HepG2 (cell line): ENCODE measurements at regions not wholly inside any gene's neighbourhood (a gene's known extent, or its start where the extent isn't known, plus 50 kb on each side); places are given as distances from the start of the nearest gene placed in this dataset.

Experiments
- ATAC-seq: fragments of 200-7000 bp; cut with Tn5 transposase; 3 replicates; pipeline ENCODE4 v1.9.1; 2020; ENCODE audit warnings: mild to moderate bottlenecking, moderate library complexity
- BruUV-seq: library from RNA; stranded (reverse); fragments of 400-500 nt; replicated peaks from 2 replicates; lab custom pipeline; 2021; lab: Mats Ljungman, UMichigan
- CTCF ChIA-PET: fragments of 300-600 bp; formaldehyde crosslinking; extraction: SDS; loops from one replicate; lab custom pipeline; 2021; ENCODE audit warnings: low total read pairs, inconsistent platforms, low intra/inter-chr PET ratio; lab: Yijun Ruan, JAX
- POLR2A ChIA-PET: fragments of 350-600 bp; sonication (Branson Sonifier 250); formaldehyde crosslinking; loops from one replicate; lab custom pipeline; 2020; ENCODE audit warnings: antibody characterized with exemption, inconsistent platforms; lab: Yijun Ruan, JAX
- DNase-seq: peaks from one replicate; pipeline ENCODE4 v3.0.0-alpha.2; 2015; ENCODE audit warnings: low spot score
- FAIRE-seq: peaks from 3 replicates; lab custom pipeline; 2011; peaks lifted over from hg19 to GRCh38; lab: Jason Lieb, UNC
- H2AFZ ChIP-seq: one replicate; pipeline ENCODE4 v1.6.1; 2011; ENCODE audit warnings: low read length, inconsistent platforms
- H3K27ac ChIP-seq: fragments of 300-600 bp; 3 replicates; pipeline ENCODE4 v1.8.0; 2011; ENCODE audit warnings: mixed run types, mild to moderate bottlenecking, mixed read lengths, low read length, inconsistent platforms; ENCODE audit not compliant: insufficient read depth; ENCODE audit errors: extremely low read length
- H3K27me3 ChIP-seq, 2 experiments: fragments of 200-600 bp in 1 of 2; 2 replicates in 1 of 2; 3 replicates in 1 of 2; pipeline versions ENCODE4 v1.6.0 to v1.8.0; 2011; ENCODE audit warnings: low read length in 2 of 2, mild to moderate bottlenecking in 2 of 2, moderate library complexity in 2 of 2, inconsistent platforms in 1 of 2; ENCODE audit not compliant: insufficient read depth in 2 of 2, control insufficient read depth in 1 of 2
- H3K36me3 ChIP-seq, 2 experiments: fragments of 200-600 bp in 1 of 2; replicated peaks in 1 of 2; 2 replicates in 1 of 2; 3 replicates in 1 of 2; pipeline versions ENCODE4 v1.5.1 to v1.8.0; 2011; ENCODE audit warnings: low read length in 2 of 2, inconsistent platforms in 1 of 2; ENCODE audit not compliant: insufficient read depth in 2 of 2, control insufficient read depth in 1 of 2
- H3K4me1 ChIP-seq: 2 replicates; pipeline ENCODE4 v1.5.1; 2012; ENCODE audit warnings: low read length, inconsistent platforms; ENCODE audit not compliant: insufficient read depth
- H3K4me2 ChIP-seq: 2 replicates; pipeline ENCODE4 v1.6.0; 2011; ENCODE audit warnings: low read depth, low read length, inconsistent platforms
- H3K4me3 ChIP-seq, 3 experiments: fragments of 200-600 bp in 1 of 3; sonication (generic), shearing (Covaris generic) in 1 of 3; replicated peaks in 1 of 3; 2 replicates each; pipeline ENCODE4 v1.5.1; 2011 to 2016; ENCODE audit warnings: low read length in 3 of 3, inconsistent platforms in 2 of 3, low read depth in 2 of 3, mild to moderate bottlenecking in 2 of 3, control low read depth in 1 of 3, mixed read lengths in 1 of 3; ENCODE audit not compliant: insufficient read depth in 1 of 3
- H3K79me2 ChIP-seq: one replicate; pipeline ENCODE4 v1.6.1; 2011; ENCODE audit warnings: low read length, inconsistent platforms; ENCODE audit not compliant: insufficient read depth
- H3K9ac ChIP-seq: 2 replicates; pipeline ENCODE4 v1.6.0; 2011; ENCODE audit warnings: mild to moderate bottlenecking, low read depth, low read length, inconsistent platforms; ENCODE audit not compliant: insufficient read depth
- H3K9me3 ChIP-seq: 2 replicates; pipeline ENCODE4 v1.5.1; 2012; ENCODE audit warnings: mild to moderate bottlenecking, low read length
- H4K20me1 ChIP-seq: 2 replicates; pipeline ENCODE4 v1.6.0; 2011; ENCODE audit warnings: inconsistent platforms, mild to moderate bottlenecking, low read length, moderate library complexity; ENCODE audit not compliant: insufficient read depth
- ATF7-NPFF ChIP-seq: sonication (generic); formaldehyde crosslinking; IDR thresholded peaks from 2 replicates; pipeline ENCODE4 v1.8.1; 2023; ENCODE audit warnings: mild to moderate bottlenecking, low read depth, missing genetic modification reagents, moderate library complexity
- HMG20B ChIP-seq: conservative IDR thresholded peaks from 2 replicates; pipeline ENCODE4 v1.6.1; 2016; ENCODE audit warnings: missing genetic modification reagents, missing compliant biosample characterization
- KDM1A ChIP-seq: IDR thresholded peaks from 2 replicates; pipeline ENCODE4 v1.6.1; 2016; ENCODE audit warnings: missing compliant biosample characterization
- NFIB ChIP-seq: sonication (generic); formaldehyde crosslinking; IDR thresholded peaks from 2 replicates; pipeline ENCODE4 v1.9.0; 2021; ENCODE audit warnings: missing genetic modification reagents, mild to moderate bottlenecking, borderline replicate concordance
- PITX1 ChIP-seq: sonication (generic); formaldehyde crosslinking; IDR thresholded peaks from 2 replicates; pipeline ENCODE4 v1.5.1; 2020; ENCODE audit warnings: mild to moderate bottlenecking, missing genetic modification reagents
- SKI ChIP-seq: fragments of 450-650 bp; IDR thresholded peaks from one replicate; pipeline ENCODE4 v1.6.1; 2018; ENCODE audit warnings: mild to moderate bottlenecking; ENCODE audit not compliant: partially characterized antibody
- SP5 ChIP-seq: IDR thresholded peaks from 2 replicates; pipeline ENCODE4 v1.6.1; 2016; ENCODE audit warnings: low read depth, borderline replicate concordance
- YY1 ChIP-seq: IDR thresholded peaks from 2 replicates; pipeline ENCODE4 v1.6.1; 2011; ENCODE audit warnings: low read length, low read depth, moderate library complexity, mild to moderate bottlenecking; ENCODE audit not compliant: insufficient read depth, insufficient replicate concordance
- ZBTB42 ChIP-seq: sonication (generic); formaldehyde crosslinking; IDR thresholded peaks from 2 replicates; pipeline ENCODE4 v1.5.0; 2020; ENCODE audit warnings: mild to moderate bottlenecking, missing genetic modification reagents
- ZFP36 ChIP-seq: fragments of 150-350 bp; IDR thresholded peaks from 2 replicates; pipeline ENCODE4 v1.6.1; 2018; ENCODE audit warnings: borderline replicate concordance, low read length, low read depth; ENCODE audit not compliant: partially characterized antibody
- ZMYM3 ChIP-seq: sonication (generic); formaldehyde crosslinking; IDR thresholded peaks from 2 replicates; pipeline ENCODE4 v1.5.1; 2020; ENCODE audit warnings: mild to moderate bottlenecking, missing genetic modification reagents
- ZNF749 ChIP-seq: sonication (generic); formaldehyde crosslinking; IDR thresholded peaks from 2 replicates; pipeline ENCODE4 v1.8.0; 2022; ENCODE audit warnings: mild to moderate bottlenecking, missing genetic modification reagents, moderate library complexity, borderline replicate concordance
- ZNF768 ChIP-seq: sonication (generic); formaldehyde crosslinking; IDR thresholded peaks from 2 replicates; pipeline ENCODE4 v1.4.0; 2020; ENCODE audit warnings: missing genetic modification reagents
- WGBS: methylation state at CpG from one replicate; pipeline ENCODE4 v1.1.6; 2017; ENCODE audit warnings: low lambda C conversion rate; 5-methylcytosine and 5-hydroxymethylcytosine counted together
- in situ Hi-C: cut with HindIII; loops from 2 replicates; pipeline ENCODE4 v1.10.0; 2017; ENCODE audit warnings: low pct_unique_long_range_greater_than_20kb; ENCODE audit not compliant: extremely low pct_ligation_motif_present
- intact Hi-C: fragments of 100-400 bp; cut with micrococcal nuclease; formaldehyde crosslinking; loops from one replicate; pipeline ENCODE4 v1.10.0; 2022; ENCODE audit not compliant: unreplicated experiment

DNA sequence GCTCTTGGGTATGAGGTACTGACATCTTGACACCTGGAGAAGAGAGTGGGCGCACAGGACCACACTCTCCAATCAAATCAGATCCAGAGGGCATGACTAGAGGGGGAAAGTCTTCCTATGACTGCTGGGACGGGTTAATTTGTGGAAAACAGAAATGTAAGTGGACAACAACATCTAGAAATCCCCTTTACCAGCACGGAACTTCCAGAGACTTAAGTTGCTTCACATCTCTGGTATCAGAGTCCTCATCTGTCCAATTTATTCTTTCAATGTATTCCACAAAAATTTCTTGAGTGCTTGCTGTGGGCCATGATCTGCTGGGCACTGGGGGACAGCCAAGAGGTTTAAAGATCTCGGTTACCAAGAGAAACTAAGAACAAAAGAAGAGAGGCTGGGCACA, 159.2 kb downstream of the COPRS start:
- ChIA-PET POLR2A (no interaction called here), CTCF (no interaction called here)
- Histone ChIP-seq H3K4me2 (no peak overlapping the region), H3K9me3 (no peaks in the 10 kb centered on the region), H3K36me3 (no peaks in the 10 kb centered on the region), H3K4me3 (no peak overlapping the region), H3K27me3 (peaks cover 0 to 5% of the 10 kb centered on the region in 2 experiments; a peak in 1 of 5 replicates), H3K4me1 (peaks cover 17% of the 10 kb centered on the region), H3K27ac (no peak overlapping the region), H3K9ac (no peak overlapping the region), H4K20me1 (no peaks in the 10 kb centered on the region), H3K79me2 (no peaks in the 10 kb centered on the region), H2AFZ (no peak overlapping the region)
- ATAC-seq: no peak
- intact Hi-C loops: no loop called here
- FAIRE-seq: no peak
- in situ Hi-C loops: loop anchor here (10.0 kb wide), 1 partner anchor 145 kb away; no protein-coding TSS in a partner anchor
- no peak for DNase-seq
- BruUV-seq: no TSS peak
- TF ChIP-seq HMG20B (CRISPR knock-in tag): no peak
- TF ChIP-seq PITX1 (CRISPR knock-in tag): no peak
- no peak for TF ChIP-seq ATF7-NPFF (CRISPR knock-in tag)
- TF ChIP-seq NFIB (CRISPR knock-in tag): no peak
- no peak for TF ChIP-seq ZNF749 (CRISPR knock-in tag)
- TF ChIP-seq SKI: no peak
- WGBS: 43% methylated on average over 4 of the region's 4 CpGs

DNA sequence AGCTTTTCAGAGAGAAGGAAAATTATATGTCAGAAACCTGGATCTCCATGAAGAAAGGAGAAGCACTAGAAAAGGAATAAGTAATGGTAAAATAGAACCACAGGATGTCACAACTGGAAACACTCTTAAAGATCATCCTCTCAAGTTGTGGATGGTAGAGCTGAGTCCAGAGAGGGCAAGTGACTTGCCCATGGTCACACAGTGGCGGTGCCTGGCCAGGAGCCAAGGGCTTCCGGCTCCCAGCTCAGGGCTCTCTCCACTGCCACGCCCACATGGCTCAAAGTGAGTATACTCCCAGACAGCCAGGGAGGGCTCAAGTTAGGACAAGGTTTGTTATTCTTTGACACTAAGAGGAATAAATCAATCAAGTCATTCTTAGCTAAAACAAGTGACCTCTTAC, 159.8 kb downstream of the COPRS start:
- H3K9me3 ChIP-seq: no peaks in the 10 kb centered on the region
- in situ Hi-C loops: no loop called here
- no peak overlapping the region for H3K4me3 ChIP-seq
- no TSS peak for BruUV-seq
- H3K36me3 ChIP-seq: no peaks in the 10 kb centered on the region
- ChIA-PET CTCF (no interaction called here), POLR2A (interaction anchor here (0.6 kb wide), 1 partner anchor 156 kb away, joined by 3 read pairs; no protein-coding TSS in a partner anchor)
- TF ChIP-seq ZFP36: peak; percentile 30
- peak; percentile 99 for TF ChIP-seq ZNF768 (CRISPR knock-in tag)
- peak; percentile 40; the same call in 1 of the 2 replicates for TF ChIP-seq SP5 (CRISPR knock-in tag)
- TF ChIP-seq YY1: no peak
- no peak for TF ChIP-seq ZBTB42 (CRISPR knock-in tag)
- peak; percentile 57 for TF ChIP-seq ZMYM3
- 0 out of 2 replicates have a peak, but pooled peaks have one; percentile 25 for TF ChIP-seq KDM1A (CRISPR knock-in tag)
- ATAC-seq (no peak), DNase-seq (no peak), FAIRE-seq (no peak)
- H3K79me2 ChIP-seq: no peaks in the 10 kb centered on the region
- H2AFZ ChIP-seq: no peak overlapping the region
- H3K9ac ChIP-seq: no peak overlapping the region
- H3K4me2 ChIP-seq: no peak overlapping the region
- intact Hi-C loops: no loop called here
- H4K20me1 ChIP-seq: no peaks in the 10 kb centered on the region
- peaks cover 0 to 5% of the 10 kb centered on the region in 2 experiments; a peak in 1 of 5 replicates for H3K27me3 ChIP-seq
- H3K4me1 ChIP-seq: peaks cover 17% of the 10 kb centered on the region
- H3K27ac ChIP-seq: no peak overlapping the region
- 0% methylated on average over 3 of the region's 3 CpGs for WGBS
